DND-41 (cell line): ENCODE measurements at regions not wholly inside any gene's neighbourhood (a gene's known extent, or its start where the extent isn't known, plus 50 kb on each side); places are given as distances from the start of the nearest gene placed in this dataset.

Source experiments
- ATAC-seq: fragments of 200-7000 bp; cut with Tn5 transposase; 3 replicates; pipeline ENCODE4 v1.9.1; 2021; ENCODE audit warnings: low read depth; ENCODE audit not compliant: insufficient read depth
- DNase-seq: peaks from one replicate; pipeline ENCODE4 v3.0.0-alpha.2; 2020
- H2AFZ ChIP-seq: 2 replicates; pipeline ENCODE4 v1.6.0; 2012; ENCODE audit warnings: low read depth, low read length
- H3K27ac ChIP-seq: 2 replicates; pipeline ENCODE4 v1.5.1; 2012; ENCODE audit warnings: low read length, inconsistent platforms
- H3K27me3 ChIP-seq: fragments of 200-600 bp; sonication (generic); 2 replicates; pipeline ENCODE4 v1.6.0; 2012; ENCODE audit warnings: low read length, mild to moderate bottlenecking, inconsistent platforms; ENCODE audit not compliant: insufficient read depth, poor library complexity
- H3K36me3 ChIP-seq: 2 replicates; pipeline ENCODE4 v1.5.1; 2012; ENCODE audit warnings: low read length, inconsistent platforms; ENCODE audit not compliant: insufficient read depth
- H3K4me1 ChIP-seq: 2 replicates; pipeline ENCODE4 v1.5.1; 2012; ENCODE audit warnings: mild to moderate bottlenecking, low read length; ENCODE audit not compliant: insufficient read depth
- H3K4me2 ChIP-seq: 2 replicates; pipeline ENCODE4 v1.6.0; 2012; ENCODE audit warnings: mild to moderate bottlenecking, moderate library complexity, low read length, inconsistent platforms; ENCODE audit not compliant: insufficient read depth
- H3K4me3 ChIP-seq, 2 experiments: fragments of 200-600 bp in 1 of 2; shearing (Covaris generic) in 1 of 2; 2 replicates each; pipeline ENCODE4 v1.5.1; 2012 to 2016; ENCODE audit warnings: inconsistent platforms in 2 of 2, low read length in 2 of 2, mild to moderate bottlenecking in 2 of 2, low read depth in 1 of 2, moderate library complexity in 1 of 2
- H3K79me2 ChIP-seq: 2 replicates; pipeline ENCODE4 v1.6.0; 2012; ENCODE audit warnings: low read length, inconsistent platforms; ENCODE audit not compliant: insufficient read depth
- H3K9ac ChIP-seq: 2 replicates; pipeline ENCODE4 v1.6.0; 2012; ENCODE audit warnings: low read depth, mild to moderate bottlenecking, inconsistent platforms, low read length, moderate library complexity
- H3K9me3 ChIP-seq: 2 replicates; pipeline ENCODE4 v1.5.1; 2012; ENCODE audit warnings: low read length, moderate library complexity, mild to moderate bottlenecking, inconsistent platforms; ENCODE audit not compliant: insufficient read depth, severe bottlenecking
- H4K20me1 ChIP-seq: 2 replicates; pipeline ENCODE4 v1.6.0; 2012; ENCODE audit warnings: low read length; ENCODE audit not compliant: insufficient read depth
- CTCF ChIP-seq: IDR thresholded peaks from 2 replicates; pipeline ENCODE4 v1.5.1; 2012; ENCODE audit warnings: borderline replicate concordance, low read length, moderate library complexity, mild to moderate bottlenecking; ENCODE audit not compliant: poor library complexity, severe bottlenecking; ENCODE audit errors: extremely low read depth
- EZH2 ChIP-seq: IDR thresholded peaks from 3 replicates; pipeline ENCODE4 v1.6.1; 2012; ENCODE audit warnings: borderline replicate concordance, low read depth, mild to moderate bottlenecking, moderate library complexity, low read length, inconsistent platforms; ENCODE audit not compliant: severe bottlenecking

GRCh38 chr17:54404259-54404658, 496.4 kb upstream of the TOM1L1 start:
- DNase-seq = no peak
- Histone ChIP-seq H3K4me2 (no peak overlapping the region), H3K9me3 (no peaks in the 10 kb centered on the region), H3K4me3 (no peak overlapping the region), H3K27ac (no peak overlapping the region), H3K36me3 (no peaks in the 10 kb centered on the region), H3K79me2 (no peaks in the 10 kb centered on the region), H3K9ac (no peak overlapping the region), H4K20me1 (no peaks in the 10 kb centered on the region), H3K4me1 (no peaks in the 10 kb centered on the region), H3K27me3 (no peaks in the 10 kb centered on the region), H2AFZ (no peak overlapping the region)
- ATAC-seq = no peak
- TF ChIP-seq EZH2 (no peak), CTCF (no peak)

- Histone ChIP-seq H3K4me1 (no peaks in the 10 kb centered on the region), H4K20me1 (no peaks in the 10 kb centered on the region), H3K9me3 (no peaks in the 10 kb centered on the region), H3K9ac (no peak overlapping the region), H3K4me2 (no peak overlapping the region), H3K27me3 (no peaks in the 10 kb centered on the region), H3K79me2 (no peaks in the 10 kb centered on the region), H3K36me3 (no peaks in the 10 kb centered on the region), H3K4me3 (no peak overlapping the region), H2AFZ (no peak overlapping the region), H3K27ac (no peak overlapping the region)
- DNase-seq (no peak), ATAC-seq (no peak)
- TF ChIP-seq EZH2 = no peak
- no peak for TF ChIP-seq CTCF
Observed at GRCh38 chr17:54405826-54406225, 494.8 kb upstream of the TOM1L1 start.

- H3K27me3 ChIP-seq = no peaks in the 10 kb centered on the region
- H3K4me1 ChIP-seq = no peaks in the 10 kb centered on the region
- H3K36me3 ChIP-seq = no peaks in the 10 kb centered on the region
- DNase-seq = no peak
- H2AFZ ChIP-seq = no peak overlapping the region
- TF ChIP-seq CTCF = no peak
- no peak for TF ChIP-seq EZH2
- ATAC-seq = no peak
- no peak overlapping the region for H3K4me3 ChIP-seq
- no peak overlapping the region for H3K27ac ChIP-seq
- no peaks in the 10 kb centered on the region for H3K79me2 ChIP-seq
- H4K20me1 ChIP-seq = no peaks in the 10 kb centered on the region
- no peaks in the 10 kb centered on the region for H3K9me3 ChIP-seq
- H3K4me2 ChIP-seq = no peak overlapping the region
- no peak overlapping the region for H3K9ac ChIP-seq
Observed at GRCh38 chr17:54408731-54409130, 491.9 kb upstream of the TOM1L1 start.

GRCh38 chr17:54418467-54418866, 482.2 kb upstream of the TOM1L1 start:
- ATAC-seq (no peak), DNase-seq (no peak)
- no peak overlapping the region for H3K4me2 ChIP-seq
- no peak overlapping the region for H3K4me3 ChIP-seq
- no peaks in the 10 kb centered on the region for H3K9me3 ChIP-seq
- H4K20me1 ChIP-seq = no peaks in the 10 kb centered on the region
- H3K79me2 ChIP-seq = no peaks in the 10 kb centered on the region
- no peak overlapping the region for H3K9ac ChIP-seq
- TF ChIP-seq EZH2 (no peak), CTCF (no peak)
- no peaks in the 10 kb centered on the region for H3K27me3 ChIP-seq
- H3K4me1 ChIP-seq = no peaks in the 10 kb centered on the region
- no peak overlapping the region for H2AFZ ChIP-seq
- no peak overlapping the region for H3K27ac ChIP-seq
- no peaks in the 10 kb centered on the region for H3K36me3 ChIP-seq
